ENCODE measurements at regions not wholly inside any gene's neighbourhood (a gene's known extent, or its start where the extent isn't known, plus 50 kb on each side); places are given as distances from the start of the nearest gene placed in this dataset.

DNA sequence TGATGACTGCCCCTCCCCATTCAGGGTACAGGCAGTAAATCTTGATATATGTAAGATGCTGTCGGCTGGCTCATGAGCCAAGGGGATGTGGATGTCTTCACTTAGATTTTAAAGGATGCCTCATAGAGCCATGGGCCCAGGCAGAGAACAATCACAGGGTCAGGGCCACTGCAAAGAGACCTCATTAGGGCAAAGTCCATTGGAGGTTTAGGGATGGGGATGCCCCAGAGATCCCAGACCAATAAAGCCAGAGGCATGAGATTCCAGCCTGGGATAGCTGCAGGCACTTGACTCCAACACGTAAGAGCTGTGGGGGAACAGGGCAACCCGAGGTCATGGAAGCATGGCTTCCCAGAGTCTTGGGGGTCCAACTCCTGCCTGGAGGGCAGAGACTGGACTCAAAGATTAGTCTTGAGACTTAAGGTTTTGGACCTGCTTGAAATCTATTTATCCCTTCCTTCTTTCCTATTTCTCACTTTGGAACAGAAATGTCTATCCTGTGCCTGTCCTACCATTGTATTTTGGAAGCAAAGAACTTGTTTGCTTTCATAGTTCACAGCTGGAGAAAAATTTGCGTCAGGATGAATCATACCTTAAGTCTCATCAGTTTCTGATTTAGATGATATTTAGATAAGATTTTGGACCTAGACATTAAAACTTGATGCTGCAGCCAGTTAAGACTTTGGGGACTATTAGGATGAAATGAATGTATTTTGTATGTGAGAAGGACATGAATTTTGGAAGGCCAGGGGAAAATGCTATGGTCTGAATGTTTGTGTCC, 101.3 kb upstream of the ADRA1B start:
- H3K4me3 ChIP-seq = no peak overlapping the region

DNA sequence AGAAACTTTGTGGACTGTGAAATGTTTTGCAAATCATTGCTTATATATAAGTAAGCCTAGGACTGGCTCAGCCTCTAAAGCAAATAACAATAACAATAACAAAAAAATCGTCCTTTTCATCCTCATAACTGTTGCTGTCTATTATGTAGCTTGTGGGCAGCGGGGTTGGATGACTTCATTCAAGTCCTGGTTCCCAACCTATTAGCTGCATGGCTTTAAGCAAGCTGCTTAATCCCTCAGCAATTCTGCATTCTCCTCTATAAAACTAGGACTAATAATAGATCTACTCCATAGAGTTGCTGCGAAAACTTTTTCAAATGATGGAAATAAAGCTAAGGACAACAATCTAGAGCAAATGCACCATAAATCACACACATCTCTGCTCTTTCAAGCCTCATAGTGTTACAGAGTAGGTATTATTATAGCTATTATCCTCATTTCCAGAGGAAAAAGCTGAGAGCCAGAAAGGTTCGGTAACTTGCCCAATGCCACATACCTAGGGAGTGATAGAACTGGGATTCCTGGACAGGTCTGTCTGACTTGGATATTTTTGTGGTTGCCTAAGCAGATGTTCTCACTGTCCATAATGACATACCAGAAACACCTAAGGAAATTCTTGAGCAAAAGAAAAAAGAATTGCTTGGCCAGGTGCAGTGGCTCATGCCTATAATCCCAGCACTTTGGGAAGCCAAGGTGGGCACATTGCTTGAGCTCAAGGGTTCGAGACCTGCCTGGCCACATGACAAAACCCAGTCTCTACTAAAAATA, 98.8 kb upstream of the ADRA1B start:
- Histone ChIP-seq H3K27ac (no peak overlapping the region), H3K9me2 (replicated peaks; ENCODE audit: insufficient read depth) (no peaks in the 10 kb centered on the region), H3K4me2 (no peak overlapping the region), H3K79me2 (no peaks in the 10 kb centered on the region), H3K4me1 (ENCODE audit: insufficient read depth) (no peaks in the 10 kb centered on the region), H4K20me1 (ENCODE audit: insufficient read depth, poor library complexity, severe bottlenecking) (no peaks in the 10 kb centered on the region), H2AFZ (no peak overlapping the region), H3K27me3 (no peaks in the 10 kb centered on the region), H3K36me3 (replicated peaks; ENCODE audit: insufficient read depth, low read depth) (no peaks in the 10 kb centered on the region), H3K9me3 (ENCODE audit: low read depth) (no peaks in the 10 kb centered on the region), H3K4me3 (no peak overlapping the region)
- no peak for TF ChIP-seq EZH2phosphoT487 (IDR thresholded peaks at IDR 0.05; ENCODE audit: low read depth, severe bottlenecking, unreplicated experiment)
- 68% methylated on average over 5 of the region's 5 CpGs for WGBS (ENCODE audit: low lambda C conversion rate, missing lambda C conversion rate)
- no peak for DNase-seq (ENCODE audit: low spot score)

More for the DNA sequence above, 101.3 kb upstream of the ADRA1B start:
- TF ChIP-seq, protein P1, sequence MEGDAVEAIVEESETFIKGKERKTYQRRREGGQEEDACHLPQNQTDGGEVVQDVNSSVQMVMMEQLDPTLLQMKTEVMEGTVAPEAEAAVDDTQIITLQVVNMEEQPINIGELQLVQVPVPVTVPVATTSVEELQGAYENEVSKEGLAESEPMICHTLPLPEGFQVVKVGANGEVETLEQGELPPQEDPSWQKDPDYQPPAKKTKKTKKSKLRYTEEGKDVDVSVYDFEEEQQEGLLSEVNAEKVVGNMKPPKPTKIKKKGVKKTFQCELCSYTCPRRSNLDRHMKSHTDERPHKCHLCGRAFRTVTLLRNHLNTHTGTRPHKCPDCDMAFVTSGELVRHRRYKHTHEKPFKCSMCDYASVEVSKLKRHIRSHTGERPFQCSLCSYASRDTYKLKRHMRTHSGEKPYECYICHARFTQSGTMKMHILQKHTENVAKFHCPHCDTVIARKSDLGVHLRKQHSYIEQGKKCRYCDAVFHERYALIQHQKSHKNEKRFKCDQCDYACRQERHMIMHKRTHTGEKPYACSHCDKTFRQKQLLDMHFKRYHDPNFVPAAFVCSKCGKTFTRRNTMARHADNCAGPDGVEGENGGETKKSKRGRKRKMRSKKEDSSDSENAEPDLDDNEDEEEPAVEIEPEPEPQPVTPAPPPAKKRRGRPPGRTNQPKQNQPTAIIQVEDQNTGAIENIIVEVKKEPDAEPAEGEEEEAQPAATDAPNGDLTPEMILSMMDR (IDR thresholded peaks at IDR 0.05; ENCODE audit: poor library complexity) = no peak
- no peak for TF ChIP-seq EZH2phosphoT487 (IDR thresholded peaks at IDR 0.05; ENCODE audit: low read depth, severe bottlenecking, unreplicated experiment)
- no peak for TF ChIP-seq EZH2 (IDR thresholded peaks at IDR 0.05; ENCODE audit: borderline replicate concordance)
- 76% methylated on average over 4 of the region's 4 CpGs for WGBS (ENCODE audit: low lambda C conversion rate, missing lambda C conversion rate)
- no peaks in the 10 kb centered on the region for H3K4me1 ChIP-seq (ENCODE audit: insufficient read depth)
- no peaks in the 10 kb centered on the region for H3K36me3 ChIP-seq (replicated peaks; ENCODE audit: insufficient read depth, low read depth)
- no peak overlapping the region for H2AFZ ChIP-seq
- H3K79me2 ChIP-seq = no peaks in the 10 kb centered on the region
- no peak overlapping the region for H3K27ac ChIP-seq
- no peak overlapping the region for H3K4me2 ChIP-seq
- no peaks in the 10 kb centered on the region for H3K27me3 ChIP-seq
- H3K9me3 ChIP-seq (ENCODE audit: low read depth) = no peaks in the 10 kb centered on the region
- H4K20me1 ChIP-seq (ENCODE audit: insufficient read depth, poor library complexity, severe bottlenecking) = no peaks in the 10 kb centered on the region
- H3K9me2 ChIP-seq (replicated peaks; ENCODE audit: insufficient read depth) = no peaks in the 10 kb centered on the region
- no peak for DNase-seq (ENCODE audit: low spot score)

DNA sequence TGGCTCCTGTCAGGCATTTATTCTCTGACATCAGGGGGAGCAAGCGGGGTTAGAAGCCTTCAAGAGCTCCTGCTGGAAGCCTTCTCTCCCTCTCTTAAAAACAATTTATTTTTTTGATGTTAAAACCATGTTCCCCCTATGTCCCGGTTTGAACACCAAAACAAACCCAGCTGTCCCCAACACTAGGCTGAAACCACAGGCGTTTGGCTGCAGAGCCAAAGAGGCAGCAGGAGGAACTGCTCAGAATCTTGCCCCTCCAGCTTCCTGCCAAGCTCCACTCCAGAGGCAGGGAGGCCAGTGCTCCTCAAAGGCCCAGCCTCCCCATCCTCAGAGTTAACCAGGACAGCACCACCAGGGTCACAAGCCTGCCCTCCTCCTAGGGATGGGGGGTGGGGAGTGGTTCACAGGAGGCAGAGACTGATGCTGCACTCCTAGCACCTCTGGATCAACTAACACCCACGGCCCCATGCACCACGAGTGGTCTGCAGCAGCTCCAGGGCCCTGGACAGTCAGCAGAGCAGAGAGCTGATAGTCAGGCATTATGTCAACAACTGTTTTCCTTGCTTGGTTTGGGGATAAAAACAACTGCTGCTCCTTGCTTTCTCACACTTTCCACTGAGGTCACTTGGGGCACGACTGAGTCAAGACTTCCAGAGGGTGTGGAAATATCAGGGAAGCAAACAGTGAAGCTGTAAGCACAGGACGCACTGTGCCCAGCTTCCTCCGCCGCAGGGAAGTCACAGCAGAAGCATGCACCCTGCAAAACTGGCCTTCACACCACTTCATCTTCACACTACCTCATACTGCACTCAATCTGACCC, 96.5 kb upstream of the ADRA1B start:
- 64% methylated on average over 9 of the region's 9 CpGs for WGBS (ENCODE audit: low lambda C conversion rate, missing lambda C conversion rate)
- Histone ChIP-seq H3K79me2 (no peaks in the 10 kb centered on the region), H4K20me1 (ENCODE audit: insufficient read depth, poor library complexity, severe bottlenecking) (no peaks in the 10 kb centered on the region), H2AFZ (no peak overlapping the region), H3K27ac (no peak overlapping the region), H3K4me1 (ENCODE audit: insufficient read depth) (no peaks in the 10 kb centered on the region), H3K4me3 (no peak overlapping the region), H3K9me2 (replicated peaks; ENCODE audit: insufficient read depth) (no peaks in the 10 kb centered on the region), H3K36me3 (replicated peaks; ENCODE audit: insufficient read depth, low read depth) (no peaks in the 10 kb centered on the region), H3K9me3 (ENCODE audit: low read depth) (no peaks in the 10 kb centered on the region), H3K27me3 (no peaks in the 10 kb centered on the region), H3K4me2 (no peak overlapping the region)
- peak; percentile 42 for DNase-seq (ENCODE audit: low spot score)
- TF ChIP-seq, protein P1 (IDR thresholded peaks at IDR 0.05; ENCODE audit: poor library complexity) = no peak
- TF ChIP-seq EZH2 (IDR thresholded peaks at IDR 0.05; ENCODE audit: borderline replicate concordance) (no peak), EZH2phosphoT487 (IDR thresholded peaks at IDR 0.05; ENCODE audit: low read depth, severe bottlenecking, unreplicated experiment) (no peak)

Measured in hepatocyte (in vitro differentiated cells).